NT2/D1 (cell line): ENCODE measurements at regions not wholly inside any gene's neighbourhood (a gene's known extent, or its start where the extent isn't known, plus 50 kb on each side); places are given as distances from the start of the nearest gene placed in this dataset.

Source experiments
- SUZ12 ChIP-seq: IDR thresholded peaks from 2 replicates; pipeline ENCODE4 v1.6.1; 2011; ENCODE audit not compliant: insufficient read length, insufficient read depth; ENCODE audit errors: extremely low read depth
- YY1 ChIP-seq: IDR thresholded peaks from 2 replicates; pipeline ENCODE4 v1.6.1; 2011; ENCODE audit not compliant: insufficient read length, insufficient read depth
- ZNF274 ChIP-seq: IDR thresholded peaks from 2 replicates; pipeline ENCODE4 v1.6.1; 2011; ENCODE audit warnings: mild to moderate bottlenecking, low read depth, low read length

GRCh38 chr21:16330082-16330907 is 600.5 kb downstream of the USP25 start:
- TF ChIP-seq SUZ12 (no peak), ZNF274 (no peak), YY1 (no peak)
